OCI-LY3 (cell line): ENCODE measurements at regions not wholly inside any gene's neighbourhood (a gene's known extent, or its start where the extent isn't known, plus 50 kb on each side); places are given as distances from the start of the nearest gene placed in this dataset.
A peak's percentile ranks its signal among the peaks of the same experiment; 100 is the strongest.

ENCODE experiments used
- H2AFZ ChIP-seq: fragments of 200-600, 300-600 bp; shearing (Covaris generic); 2 replicates; pipeline ENCODE4 v1.6.0; 2014; ENCODE audit warnings: antibody characterized with exemption, low read depth, low read length
- H3K27ac ChIP-seq: fragments of 200-600, 300-600 bp; sonication (generic); 2 replicates; pipeline ENCODE4 v1.5.1; 2014; ENCODE audit warnings: mild to moderate bottlenecking, low read length, moderate library complexity, mixed read lengths
- H3K27me3 ChIP-seq: fragments of 200-600, 300-600 bp; sonication (generic); 2 replicates; pipeline ENCODE4 v1.6.1; 2014; ENCODE audit warnings: low read depth, low read length, mixed read lengths
- H3K36me3 ChIP-seq: fragments of 200-600, 300-600 bp; sonication (generic); replicated peaks from 2 replicates; pipeline ENCODE3; 2014; ENCODE audit warnings: low read depth, low read length, mixed read lengths
- H3K4me1 ChIP-seq: fragments of 300-600, 200-600 bp; sonication (generic); 2 replicates; pipeline ENCODE4 v1.6.1; 2014; ENCODE audit warnings: low read length, mixed read lengths
- H3K4me2 ChIP-seq: fragments of 200-600, 300-600 bp; sonication (generic); 2 replicates; pipeline ENCODE4 v1.6.1; 2014; ENCODE audit warnings: low read length, mixed read lengths
- H3K4me3 ChIP-seq: fragments of 300-600, 200-600 bp; sonication (generic); 2 replicates; pipeline ENCODE4 v1.5.1; 2014; ENCODE audit warnings: antibody characterized with exemption, mild to moderate bottlenecking, low read length, moderate library complexity
- H3K79me2 ChIP-seq: fragments of 300-600, 200-600 bp; shearing (Covaris generic); 2 replicates; pipeline ENCODE4 v1.6.1; 2014; ENCODE audit warnings: mild to moderate bottlenecking, low read length, mixed read lengths
- H3K9ac ChIP-seq: fragments of 300-600, 200-600 bp; shearing (Covaris generic); 2 replicates; pipeline ENCODE4 v1.6.0; 2014; ENCODE audit warnings: mild to moderate bottlenecking, low read length, moderate library complexity
- H3K9me3 ChIP-seq: fragments of 200-600, 300-600 bp; shearing (Covaris generic); 2 replicates; pipeline ENCODE4 v1.6.1; 2014; ENCODE audit warnings: low read length, mixed read lengths; ENCODE audit not compliant: insufficient read depth
- H4K20me1 ChIP-seq: fragments of 200-600, 300-600 bp; sonication (generic); 2 replicates; pipeline ENCODE4 v1.6.1; 2016; ENCODE audit warnings: low read length, mixed read lengths; ENCODE audit not compliant: insufficient read depth
- EZH2phosphoT487 ChIP-seq: fragments of 200-600 bp; shearing (Covaris generic); IDR thresholded peaks from 2 replicates; pipeline ENCODE4 v1.6.1; 2018; ENCODE audit warnings: antibody characterized with exemption, mixed run types, low read depth
- TF ChIP-seq, protein P1 (sequence below): fragments of 200-600, 300-600 bp; sonication (generic); IDR thresholded peaks from 2 replicates; pipeline ENCODE4 v1.5.1; 2014; ENCODE audit warnings: antibody characterized with exemption, low read length, low read depth

DNA sequence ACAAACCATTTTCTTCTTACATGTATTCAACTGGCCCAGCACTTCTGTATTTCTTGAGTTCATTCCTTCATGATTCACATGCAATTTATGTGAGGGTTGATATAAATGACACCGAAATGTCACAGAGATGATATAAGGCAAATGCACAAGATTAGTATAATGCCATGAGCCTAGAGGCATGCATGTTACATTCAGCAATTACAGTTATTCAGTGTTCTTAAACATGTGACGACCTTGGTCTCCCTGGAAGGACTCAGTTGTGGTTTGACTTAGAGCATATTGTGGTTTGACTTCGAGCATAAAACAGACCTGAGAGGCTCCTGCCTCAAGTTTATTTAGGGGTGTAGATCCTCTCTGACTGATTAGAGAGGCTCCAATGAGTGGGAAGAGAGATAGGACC is 752.1 kb upstream of the POM121L12 start:
- H3K9ac ChIP-seq: no peak overlapping the region
- no peak for TF ChIP-seq EZH2phosphoT487
- TF ChIP-seq, protein P1, sequence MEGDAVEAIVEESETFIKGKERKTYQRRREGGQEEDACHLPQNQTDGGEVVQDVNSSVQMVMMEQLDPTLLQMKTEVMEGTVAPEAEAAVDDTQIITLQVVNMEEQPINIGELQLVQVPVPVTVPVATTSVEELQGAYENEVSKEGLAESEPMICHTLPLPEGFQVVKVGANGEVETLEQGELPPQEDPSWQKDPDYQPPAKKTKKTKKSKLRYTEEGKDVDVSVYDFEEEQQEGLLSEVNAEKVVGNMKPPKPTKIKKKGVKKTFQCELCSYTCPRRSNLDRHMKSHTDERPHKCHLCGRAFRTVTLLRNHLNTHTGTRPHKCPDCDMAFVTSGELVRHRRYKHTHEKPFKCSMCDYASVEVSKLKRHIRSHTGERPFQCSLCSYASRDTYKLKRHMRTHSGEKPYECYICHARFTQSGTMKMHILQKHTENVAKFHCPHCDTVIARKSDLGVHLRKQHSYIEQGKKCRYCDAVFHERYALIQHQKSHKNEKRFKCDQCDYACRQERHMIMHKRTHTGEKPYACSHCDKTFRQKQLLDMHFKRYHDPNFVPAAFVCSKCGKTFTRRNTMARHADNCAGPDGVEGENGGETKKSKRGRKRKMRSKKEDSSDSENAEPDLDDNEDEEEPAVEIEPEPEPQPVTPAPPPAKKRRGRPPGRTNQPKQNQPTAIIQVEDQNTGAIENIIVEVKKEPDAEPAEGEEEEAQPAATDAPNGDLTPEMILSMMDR: no peak
- H3K27ac ChIP-seq: no peak overlapping the region
- no peaks in the 10 kb centered on the region for H3K9me3 ChIP-seq
- no peak overlapping the region for H3K4me3 ChIP-seq
- H4K20me1 ChIP-seq: no peaks in the 10 kb centered on the region
- H3K36me3 ChIP-seq: no peaks in the 10 kb centered on the region
- no peak overlapping the region for H3K4me2 ChIP-seq
- H3K79me2 ChIP-seq: no peaks in the 10 kb centered on the region
- H3K27me3 ChIP-seq: no peaks in the 10 kb centered on the region
- H3K4me1 ChIP-seq: no peaks in the 10 kb centered on the region
- 0 out of 2 replicates have a peak overlapping the region, but pooled peaks have one; percentile 37 for H2AFZ ChIP-seq

DNA sequence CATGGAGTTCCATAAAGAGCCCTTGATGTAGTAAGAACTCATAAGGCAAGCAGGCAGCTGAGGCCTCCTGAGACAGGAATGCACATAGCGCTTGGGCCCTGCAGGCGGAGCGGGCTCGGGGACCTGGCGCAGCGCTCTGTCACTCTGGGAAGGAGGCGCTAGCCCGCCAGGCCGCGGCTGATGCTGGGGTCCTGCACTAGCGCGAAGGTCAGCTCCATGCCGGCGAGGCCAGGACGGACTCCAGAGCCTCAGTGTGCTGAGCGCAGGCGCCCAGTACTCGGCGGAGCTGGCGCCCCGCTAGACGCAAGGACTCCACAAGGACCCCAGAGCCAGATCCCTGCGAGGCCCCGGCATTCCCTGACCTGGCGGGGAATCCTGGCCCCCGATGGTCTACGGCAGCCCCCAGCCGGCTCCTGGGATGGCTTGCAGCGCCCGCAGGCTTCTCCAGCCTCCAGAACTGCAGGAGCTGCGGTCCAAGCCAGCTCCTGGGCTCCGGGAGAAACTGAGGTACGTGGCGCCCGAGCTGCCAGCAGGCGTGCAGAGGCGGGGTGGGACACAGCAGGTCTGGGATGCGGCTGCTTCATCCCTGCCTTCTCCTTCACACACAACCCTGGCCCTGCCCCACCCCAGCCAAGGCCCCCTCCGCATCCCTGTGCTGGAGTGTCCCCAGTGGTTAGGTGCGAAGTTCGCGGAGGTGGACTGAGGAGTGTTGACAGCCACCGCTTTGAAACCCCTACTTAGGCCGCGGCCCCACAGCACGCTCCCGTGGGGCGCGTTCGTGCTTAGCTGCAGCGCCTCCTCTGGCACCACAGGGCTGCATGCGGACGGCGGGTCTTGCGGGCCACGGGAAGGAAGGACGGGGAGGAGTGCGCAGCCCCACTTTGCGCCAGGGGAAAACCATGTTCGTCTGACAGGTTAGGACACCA is 761.5 kb upstream of the POM121L12 start:
- Histone ChIP-seq H3K27ac (no peak overlapping the region), H3K4me3 (no peak overlapping the region), H3K4me1 (no peaks in the 10 kb centered on the region), H3K9ac (no peak overlapping the region), H3K27me3 (no peaks in the 10 kb centered on the region), H4K20me1 (no peaks in the 10 kb centered on the region), H3K9me3 (no peaks in the 10 kb centered on the region), H3K36me3 (no peaks in the 10 kb centered on the region), H3K4me2 (no peak overlapping the region), H2AFZ (no peak overlapping the region), H3K79me2 (no peaks in the 10 kb centered on the region)
- TF ChIP-seq, protein P1: no peak
- no peak for TF ChIP-seq EZH2phosphoT487

DNA sequence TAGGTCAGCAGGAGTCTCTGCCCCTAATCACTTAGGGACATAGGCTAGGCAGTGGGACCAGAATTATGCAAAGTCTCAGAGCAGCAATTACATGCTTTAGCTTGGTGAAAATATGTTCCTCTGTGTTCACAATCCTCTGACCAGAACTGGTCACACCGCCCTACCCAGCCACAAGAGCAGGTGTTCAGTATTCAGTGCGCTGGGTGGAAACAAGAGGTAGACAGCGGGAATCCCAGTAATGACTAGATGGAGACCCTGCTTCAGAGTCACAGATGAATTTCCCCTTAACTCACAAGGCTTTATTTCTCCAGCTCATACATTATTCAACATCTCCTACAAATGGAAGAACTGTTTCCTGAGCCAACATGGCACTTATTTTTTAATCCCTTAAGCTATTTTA is 763.7 kb upstream of the POM121L12 start:
- Histone ChIP-seq H2AFZ (no peak overlapping the region), H3K9ac (no peak overlapping the region), H3K27me3 (no peaks in the 10 kb centered on the region), H3K4me1 (no peaks in the 10 kb centered on the region), H3K27ac (no peak overlapping the region), H3K4me2 (no peak overlapping the region), H4K20me1 (no peaks in the 10 kb centered on the region), H3K36me3 (no peaks in the 10 kb centered on the region), H3K9me3 (no peaks in the 10 kb centered on the region), H3K4me3 (no peak overlapping the region), H3K79me2 (no peaks in the 10 kb centered on the region)
- TF ChIP-seq, protein P1: no peak
- TF ChIP-seq EZH2phosphoT487: no peak

DNA sequence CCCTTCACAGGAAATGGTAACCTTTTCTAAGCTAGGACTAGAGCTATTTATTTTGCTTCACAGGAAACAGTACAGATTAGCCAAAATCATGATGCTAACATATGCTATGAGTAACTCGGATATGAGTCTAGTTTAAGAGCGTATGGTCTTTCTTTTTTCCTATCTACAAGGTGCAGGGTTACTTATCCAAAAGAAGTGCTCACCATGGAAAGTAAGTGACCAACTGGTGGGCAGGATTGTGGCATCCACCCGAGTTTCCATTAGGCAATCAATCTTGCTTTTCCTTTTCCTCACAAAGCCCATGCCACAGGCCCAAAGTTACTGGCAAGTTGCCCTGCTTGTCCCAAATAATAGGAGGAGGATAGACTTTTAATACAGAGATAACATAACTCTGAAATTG is 765.1 kb upstream of the POM121L12 start:
- H3K9me3 ChIP-seq: no peaks in the 10 kb centered on the region
- H3K9ac ChIP-seq: no peak overlapping the region
- H3K27me3 ChIP-seq: no peaks in the 10 kb centered on the region
- no peaks in the 10 kb centered on the region for H4K20me1 ChIP-seq
- no peak for TF ChIP-seq EZH2phosphoT487
- TF ChIP-seq, protein P1: no peak
- no peak overlapping the region for H3K4me3 ChIP-seq
- no peaks in the 10 kb centered on the region for H3K79me2 ChIP-seq
- no peak overlapping the region for H3K4me2 ChIP-seq
- H3K36me3 ChIP-seq: no peaks in the 10 kb centered on the region
- no peak overlapping the region for H3K27ac ChIP-seq
- H2AFZ ChIP-seq: no peak overlapping the region
- H3K4me1 ChIP-seq: no peaks in the 10 kb centered on the region
